Ishikawa (cell line): ENCODE measurements at regions not wholly inside any gene's neighbourhood (a gene's known extent, or its start where the extent isn't known, plus 50 kb on each side); places are given as distances from the start of the nearest gene placed in this dataset.

Experiments used
- CEBPB ChIP-seq: IDR thresholded peaks from 2 replicates; pipeline ENCODE4 v1.6.1; 2012
- CREB1 ChIP-seq: IDR thresholded peaks from 2 replicates; pipeline ENCODE4 v1.6.1; 2012; ENCODE audit warnings: low read depth
- EGR1 ChIP-seq: IDR thresholded peaks from 2 replicates; pipeline ENCODE4 v1.6.1; 2012
- EP300 ChIP-seq: IDR thresholded peaks from 2 replicates; pipeline ENCODE4 v1.6.1; 2012; ENCODE audit warnings: borderline replicate concordance
- FOXM1 ChIP-seq: IDR thresholded peaks from 2 replicates; pipeline ENCODE4 v1.6.1; 2012; ENCODE audit warnings: low read depth, borderline replicate concordance
- NFIC ChIP-seq: IDR thresholded peaks from 2 replicates; pipeline ENCODE4 v1.6.1; 2012
- RAD21 ChIP-seq: IDR thresholded peaks from 2 replicates; pipeline ENCODE4 v1.6.1; 2012; ENCODE audit warnings: low read depth
- TAF1 ChIP-seq: IDR thresholded peaks from 2 replicates; pipeline ENCODE4 v1.6.1; 2012; ENCODE audit warnings: low read depth, mild to moderate bottlenecking
- TCF12 ChIP-seq: IDR thresholded peaks from 2 replicates; pipeline ENCODE4 v1.6.1; 2012; ENCODE audit warnings: low read depth
- TEAD4 ChIP-seq: IDR thresholded peaks from 2 replicates; pipeline ENCODE4 v1.6.1; 2012
- USF1 ChIP-seq: IDR thresholded peaks from 2 replicates; pipeline ENCODE4 v1.6.1; 2012
- YY1 ChIP-seq: IDR thresholded peaks from 2 replicates; pipeline ENCODE4 v1.6.1; 2012; ENCODE audit warnings: low read depth
- TF ChIP-seq, protein P1 (sequence below): IDR thresholded peaks from 2 replicates; pipeline ENCODE4 v1.6.1; 2012; ENCODE audit warnings: low read depth, mild to moderate bottlenecking
- TF ChIP-seq, protein P2 (sequence below): IDR thresholded peaks from 2 replicates; pipeline ENCODE4 v1.6.1; 2012

DNA sequence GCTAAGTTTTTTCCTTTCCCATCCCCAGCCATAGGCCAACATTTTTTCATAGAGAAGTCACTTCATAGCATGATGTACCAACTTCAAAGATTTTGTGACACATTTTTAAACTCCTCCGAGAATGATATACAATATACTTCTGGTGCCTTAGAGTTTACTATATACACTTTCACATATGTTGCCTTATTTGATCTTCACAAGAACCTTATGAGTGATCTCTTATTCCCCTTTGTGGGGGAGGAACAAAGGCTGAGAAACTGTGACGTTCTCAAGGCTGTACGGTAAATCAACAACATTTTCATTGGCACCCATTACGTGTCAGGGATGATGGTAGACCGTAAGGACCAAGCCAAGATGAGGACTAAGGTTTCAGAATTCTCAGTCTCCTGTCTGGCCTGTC is 130.0 kb downstream of the RFPL4B start:
- no peak for TF ChIP-seq NFIC
- TF ChIP-seq RAD21 = no peak
- no peak for TF ChIP-seq TAF1
- TF ChIP-seq EP300 = no peak
- TF ChIP-seq USF1 = no peak
- TF ChIP-seq, protein P1, sequence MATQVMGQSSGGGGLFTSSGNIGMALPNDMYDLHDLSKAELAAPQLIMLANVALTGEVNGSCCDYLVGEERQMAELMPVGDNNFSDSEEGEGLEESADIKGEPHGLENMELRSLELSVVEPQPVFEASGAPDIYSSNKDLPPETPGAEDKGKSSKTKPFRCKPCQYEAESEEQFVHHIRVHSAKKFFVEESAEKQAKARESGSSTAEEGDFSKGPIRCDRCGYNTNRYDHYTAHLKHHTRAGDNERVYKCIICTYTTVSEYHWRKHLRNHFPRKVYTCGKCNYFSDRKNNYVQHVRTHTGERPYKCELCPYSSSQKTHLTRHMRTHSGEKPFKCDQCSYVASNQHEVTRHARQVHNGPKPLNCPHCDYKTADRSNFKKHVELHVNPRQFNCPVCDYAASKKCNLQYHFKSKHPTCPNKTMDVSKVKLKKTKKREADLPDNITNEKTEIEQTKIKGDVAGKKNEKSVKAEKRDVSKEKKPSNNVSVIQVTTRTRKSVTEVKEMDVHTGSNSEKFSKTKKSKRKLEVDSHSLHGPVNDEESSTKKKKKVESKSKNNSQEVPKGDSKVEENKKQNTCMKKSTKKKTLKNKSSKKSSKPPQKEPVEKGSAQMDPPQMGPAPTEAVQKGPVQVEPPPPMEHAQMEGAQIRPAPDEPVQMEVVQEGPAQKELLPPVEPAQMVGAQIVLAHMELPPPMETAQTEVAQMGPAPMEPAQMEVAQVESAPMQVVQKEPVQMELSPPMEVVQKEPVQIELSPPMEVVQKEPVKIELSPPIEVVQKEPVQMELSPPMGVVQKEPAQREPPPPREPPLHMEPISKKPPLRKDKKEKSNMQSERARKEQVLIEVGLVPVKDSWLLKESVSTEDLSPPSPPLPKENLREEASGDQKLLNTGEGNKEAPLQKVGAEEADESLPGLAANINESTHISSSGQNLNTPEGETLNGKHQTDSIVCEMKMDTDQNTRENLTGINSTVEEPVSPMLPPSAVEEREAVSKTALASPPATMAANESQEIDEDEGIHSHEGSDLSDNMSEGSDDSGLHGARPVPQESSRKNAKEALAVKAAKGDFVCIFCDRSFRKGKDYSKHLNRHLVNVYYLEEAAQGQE = no peak
- no peak for TF ChIP-seq FOXM1
- TF ChIP-seq TEAD4 = no peak
- TF ChIP-seq EGR1 = no peak
- TF ChIP-seq, protein P2, sequence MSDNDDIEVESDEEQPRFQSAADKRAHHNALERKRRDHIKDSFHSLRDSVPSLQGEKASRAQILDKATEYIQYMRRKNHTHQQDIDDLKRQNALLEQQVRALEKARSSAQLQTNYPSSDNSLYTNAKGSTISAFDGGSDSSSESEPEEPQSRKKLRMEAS = no peak
- TF ChIP-seq YY1 = no peak
- TF ChIP-seq CREB1 = no peak
- TF ChIP-seq CEBPB = no peak
- no peak for TF ChIP-seq TCF12
